ENCODE measurements at regions not wholly inside any gene's neighbourhood (a gene's known extent, or its start where the extent isn't known, plus 50 kb on each side); places are given as distances from the start of the nearest gene placed in this dataset.

DNA sequence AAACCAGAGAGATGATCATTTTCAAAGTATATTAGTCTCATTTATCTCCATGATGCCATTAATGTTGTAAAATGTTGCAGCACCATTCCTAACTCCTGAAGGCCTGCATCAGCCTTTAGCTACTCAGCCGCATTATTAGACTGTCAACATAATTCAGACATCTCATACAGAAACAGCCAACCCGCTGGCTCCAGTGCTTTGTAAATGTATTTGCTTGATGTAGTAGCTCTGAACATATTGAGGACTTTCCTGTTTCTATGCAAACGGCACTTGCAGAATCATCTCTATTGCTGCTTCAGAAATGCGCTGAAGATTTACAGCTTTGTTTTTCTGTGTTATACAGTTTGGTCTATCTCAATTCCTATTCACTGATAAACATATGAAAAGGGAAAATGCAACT is 372.2 kb downstream of the DSEL start:
- Histone ChIP-seq H3K9me3 (ENCODE audit: insufficient read depth in 2 of 2, low read depth in 1 of 2, low read length in 1 of 2) (no peaks in the 10 kb centered on the region), H3K4me2 (ENCODE audit: insufficient read depth in 1 of 2, low read depth in 2 of 2, low read length in 2 of 2) (no peak overlapping the region), H2BK20ac (ENCODE audit: low read length) (no peak overlapping the region), H2BK5ac (ENCODE audit: low read depth, low read length) (no peak overlapping the region), H2BK120ac (replicated peaks; ENCODE audit: low read depth, low read length) (no peak overlapping the region), H3K14ac (ENCODE audit: insufficient read length) (no peak overlapping the region), H3K36me3 (ENCODE audit: control insufficient read depth in 2 of 4, insufficient read depth in 4 of 4, low read length in 3 of 4) (no peaks in the 10 kb centered on the region), H3K4me1 (replicated peaks in 1 of 4; ENCODE audit: control insufficient read depth in 3 of 4, insufficient read depth in 4 of 4, low read length in 3 of 4) (no peaks in the 10 kb centered on the region), H2AFZ (ENCODE audit: low read length) (no peak overlapping the region), H3K23me2 (ENCODE audit: low read depth, low read length) (no peaks in the 10 kb centered on the region), H3K9ac (replicated peaks in 1 of 4; ENCODE audit: extremely low read depth in 1 of 4, low read depth in 3 of 4, low read length in 3 of 4) (no peak overlapping the region), H2AK5ac (ENCODE audit: low read depth, low read length) (no peak overlapping the region), H3K4me3 (ENCODE audit: extremely low read depth in 1 of 4, insufficient read depth in 2 of 4, low read depth in 3 of 4, low read length in 4 of 4) (no peak overlapping the region), H3K18ac (ENCODE audit: extremely low read depth, low read length) (no peak overlapping the region), H3K79me2 (ENCODE audit: control insufficient read depth in 1 of 2, insufficient read depth in 2 of 2, low read length in 2 of 2) (no peaks in the 10 kb centered on the region), H3K27me3 (replicated peaks in 1 of 4; ENCODE audit: control insufficient read depth in 3 of 4, extremely low read depth in 1 of 4, insufficient read depth in 3 of 4, low read length in 3 of 4) (no peaks in the 10 kb centered on the region), H3K56ac (replicated peaks; ENCODE audit: insufficient read length, low read depth, low read length) (no peak overlapping the region), H3K4ac (replicated peaks; ENCODE audit: insufficient read length, low read depth, low read length) (no peak overlapping the region), H2BK15ac (ENCODE audit: low read length) (no peak overlapping the region), H3K23ac (ENCODE audit: insufficient read length) (no peak overlapping the region), H3K79me1 (ENCODE audit: low read depth, low read length) (no peaks in the 10 kb centered on the region), H4K5ac (ENCODE audit: insufficient read length, low read depth, low read length) (no peak overlapping the region), H3K27ac (ENCODE audit: low read depth, low read length) (no peak overlapping the region), H4K91ac (replicated peaks; ENCODE audit: insufficient read length, low read length) (no peak overlapping the region), H4K20me1 (replicated peaks in 1 of 2; ENCODE audit: control insufficient read depth in 1 of 2, insufficient read depth in 2 of 2, low read length in 2 of 2) (no peaks in the 10 kb centered on the region), H2BK12ac (ENCODE audit: low read depth, low read length) (no peak overlapping the region), H4K8ac (ENCODE audit: extremely low read depth, insufficient read depth, low read length) (no peak overlapping the region)
- no peak for DNase-seq (ENCODE audit: low read depth in 1 of 2, low spot score in 2 of 2)
- WGBS, 2 experiments (ENCODE audit: extremely low coverage in 1 of 2, insufficient coverage in 1 of 2, insufficient read length in 1 of 2, insufficient replicate concordance in 2 of 2, low coverage in 1 of 2, low lambda C conversion rate in 2 of 2, missing lambda C conversion rate in 1 of 2), result 92% methylated on average over 4 of the region's 4 CpGs; no CpG with 5 or more reads in 1 of the 2 experiments
- FAIRE-seq, result no peak
- ChIA-PET POLR2A (ENCODE audit: partially characterized antibody) (no interaction called here), CTCF (ENCODE audit: partially characterized antibody) (interaction anchor here (0.6 kb wide), 1 partner anchor 397 kb away, joined by 5 read pairs; no protein-coding TSS in a partner anchor)
- no peak for TF ChIP-seq GABPA (IDR thresholded peaks at IDR 0.05; ENCODE audit: borderline replicate concordance, insufficient read depth, low read length)
- no peak for TF ChIP-seq EGR1 (IDR thresholded peaks at IDR 0.05; ENCODE audit: borderline replicate concordance, low read depth, low read length)
- no peak for TF ChIP-seq CEBPB (IDR thresholded peaks at IDR 0.05; ENCODE audit: low read depth, low read length)
- no peak for TF ChIP-seq SP1 (IDR thresholded peaks at IDR 0.05; ENCODE audit: low read depth, low read length)
- no peak for TF ChIP-seq CHD1 (IDR thresholded peaks at IDR 0.05; ENCODE audit: low read depth, low read length)
- TF ChIP-seq CREB1 (IDR thresholded peaks at IDR 0.05), result no peak
- TF ChIP-seq CTBP2 (IDR thresholded peaks at IDR 0.05; ENCODE audit: borderline replicate concordance, insufficient read depth, insufficient read length, low read length), result no peak
- no peak for TF ChIP-seq KDM4A (IDR thresholded peaks at IDR 0.05; ENCODE audit: low read depth, low read length, severe bottlenecking)
- no peak for TF ChIP-seq SUZ12 (IDR thresholded peaks at IDR 0.05; ENCODE audit: low read length)

All from H1 (cell line).